B cell (primary cell): ENCODE measurements at regions not wholly inside any gene's neighbourhood (a gene's known extent, or its start where the extent isn't known, plus 50 kb on each side); places are given as distances from the start of the nearest gene placed in this dataset.

Source experiments
- ATAC-seq: fragments of 200-7000 bp; cut with Tn5 transposase; one replicate; pipeline ENCODE4 v1.10.0; 2021; ENCODE audit warnings: low read depth, mild to moderate bottlenecking, moderate number of reproducible peaks, moderate library complexity
- CTCF ChIA-PET: fragments of 350-600 bp; sonication (Branson Sonifier 250); formaldehyde crosslinking; loops from one replicate; lab custom pipeline; 2021; ENCODE audit warnings: antibody characterized with exemption, inconsistent platforms; lab: Charles Lee
- POLR2A ChIA-PET: fragments of 350-600 bp; sonication (Branson Sonifier 250); formaldehyde crosslinking; loops from one replicate; lab custom pipeline; 2021; ENCODE audit warnings: antibody characterized with exemption; lab: Charles Lee
- DNase-seq: peaks from one replicate; pipeline ENCODE4 v3.0.0; 2013
- H2AFZ ChIP-seq: 2 replicates; pipeline ENCODE4 v1.6.1; 2012; ENCODE audit warnings: mild to moderate bottlenecking, low read depth, low read length; ENCODE audit not compliant: insufficient read depth, poor library complexity, severe bottlenecking
- H3K27ac ChIP-seq, 2 donors: 1 replicate in 1 of 2; 2 replicates in 1 of 2; pipeline ENCODE4 v1.5.1; 2012 to 2013; ENCODE audit warnings: low read length in 2 of 2, mild to moderate bottlenecking in 2 of 2, moderate library complexity in 1 of 2
- H3K27me3 ChIP-seq, 4 experiments: fragments of 200-600 bp in 1 of 4; sonication (generic) in 1 of 4; replicated peaks in 1 of 4; 1 replicate in 2 of 4; 2 replicates in 2 of 4; pipeline versions ENCODE4 v1.6.1 to v1.7.0; 2013 to 2016; ENCODE audit warnings: low read length in 3 of 4, mild to moderate bottlenecking in 2 of 4, mixed read lengths in 1 of 4, moderate library complexity in 1 of 4; ENCODE audit not compliant: insufficient read depth in 4 of 4, control insufficient read depth in 3 of 4; ENCODE audit errors: control extremely low read depth in 1 of 4
- H3K36me3 ChIP-seq, 2 experiments: replicated peaks in 1 of 2; 1 replicate in 1 of 2; 2 replicates in 1 of 2; pipeline versions ENCODE4 v1.6.1 to v1.7.1; 2013; ENCODE audit warnings: low read length in 1 of 2; ENCODE audit not compliant: insufficient read depth in 2 of 2, control insufficient read depth in 1 of 2; ENCODE audit errors: control extremely low read depth in 1 of 2, extremely low read depth in 1 of 2
- H3K4me1 ChIP-seq, 2 donors: fragments of 200-600 bp in 1 of 2; sonication (generic) in 1 of 2; 1 replicate in 1 of 2; 2 replicates in 1 of 2; pipeline versions ENCODE4 v1.5.1 to v1.6.1; 2013 to 2017; ENCODE audit warnings: low read length in 2 of 2; ENCODE audit not compliant: control insufficient read depth in 2 of 2, insufficient read depth in 2 of 2
- H3K4me2 ChIP-seq: replicated peaks from 2 replicates; pipeline ENCODE3; 2012; ENCODE audit warnings: mild to moderate bottlenecking, low read depth, low read length; ENCODE audit not compliant: poor library complexity, severe bottlenecking
- H3K4me3 ChIP-seq, 5 experiments: fragments of 200-600 bp in 1 of 5; sonication (generic) in 1 of 5; 1 replicate in 3 of 5; 2 replicates in 2 of 5; pipeline versions ENCODE4 v1.5.1 to v1.7.0; 2011 to 2016; ENCODE audit warnings: low read length in 4 of 5, mild to moderate bottlenecking in 4 of 5, low read depth in 2 of 5, control low read depth in 1 of 5, moderate library complexity in 1 of 5; ENCODE audit not compliant: insufficient read depth in 1 of 5; ENCODE audit errors: control extremely low read depth in 1 of 5, extremely low read depth in 1 of 5
- H3K79me2 ChIP-seq: fragments of 200-600 bp; sonication (generic); one replicate; pipeline ENCODE4 v1.6.0; 2016; ENCODE audit warnings: low read length; ENCODE audit not compliant: control insufficient read depth, insufficient read depth
- H3K9ac ChIP-seq: fragments of 200-600 bp; sonication (generic); 2 replicates; pipeline ENCODE4 v1.6.1; 2017; ENCODE audit warnings: mild to moderate bottlenecking, low read length, moderate library complexity
- H3K9me3 ChIP-seq, 3 donors: one replicate each; pipeline versions ENCODE4 v1.6.1 to v1.7.1; 2013; ENCODE audit warnings: low read length in 2 of 3; ENCODE audit not compliant: control insufficient read depth in 2 of 3, insufficient read depth in 1 of 3; ENCODE audit errors: control extremely low read depth in 1 of 3
- H4K20me1 ChIP-seq: 2 replicates; pipeline ENCODE4 v1.6.0; 2012; ENCODE audit warnings: mild to moderate bottlenecking, low read length; ENCODE audit not compliant: insufficient read depth, control insufficient read depth, poor library complexity, severe bottlenecking
- H3K27ac Mint-ChIP-seq: one replicate; pipeline ENCODE4 v1.8.0; 2021; ENCODE audit warnings: mixed read lengths
- H3K27me3 Mint-ChIP-seq: one replicate; pipeline ENCODE4 v1.8.0; 2021; ENCODE audit warnings: mixed read lengths
- H3K4me1 Mint-ChIP-seq: one replicate; pipeline ENCODE4 v1.8.0; 2021; ENCODE audit warnings: mixed read lengths
- H3K4me3 Mint-ChIP-seq: one replicate; pipeline ENCODE4 v1.8.0; 2021; ENCODE audit warnings: mixed read lengths
- H3K9me3 Mint-ChIP-seq: one replicate; pipeline ENCODE4 v1.8.0; 2022; ENCODE audit warnings: mixed read lengths; ENCODE audit not compliant: insufficient read depth
- CTCF ChIP-seq: fragments of 200-600 bp; IDR thresholded peaks from one replicate; pipeline ENCODE4 v1.8.0; 2022; ENCODE audit warnings: antibody characterized with exemption, mild to moderate bottlenecking
- EZH2 ChIP-seq: IDR thresholded peaks from 2 replicates; pipeline ENCODE4 v1.6.1; 2012; ENCODE audit warnings: borderline replicate concordance, low read depth, mild to moderate bottlenecking, moderate library complexity, low read length; ENCODE audit not compliant: insufficient read depth, poor library complexity, severe bottlenecking
- WGBS: methylation state at CpG from one replicate; pipeline ENCODE4 v1.1.5; 2013; ENCODE audit warnings: missing lambda C conversion rate; ENCODE audit not compliant: insufficient coverage; 5-methylcytosine and 5-hydroxymethylcytosine counted together
- intact Hi-C: fragments of 100-400 bp; cut with micrococcal nuclease; formaldehyde crosslinking; loops from one replicate; pipeline ENCODE4 v1.10.0; 2022

- H3K27ac Mint-ChIP-seq, result no peak overlapping the region
Measured at GRCh38 chr6:167760979-167761793, 65.5 kb upstream of the AFDN start.

More at GRCh38 chr6:167760979-167761793, 65.5 kb upstream of the AFDN start:
- CTCF ChIA-PET, result no interaction called here
- Histone ChIP-seq H3K4me2 (no peak overlapping the region), H3K27ac (no peak overlapping the region), H3K27me3 (peaks cover 0 to 3% (median 0%) of the 10 kb centered on the region in 4 experiments), H3K9ac (no peak overlapping the region), H2AFZ (no peak overlapping the region), H3K4me1 (no peaks in the 10 kb centered on the region), H3K4me3 (no peak overlapping the region), H4K20me1 (no peaks in the 10 kb centered on the region), H3K36me3 (no peaks in the 10 kb centered on the region), H3K79me2 (no peaks in the 10 kb centered on the region), H3K9me3 (no peaks in the 10 kb centered on the region)
- ATAC-seq (no peak), DNase-seq (no peak)
- Mint-ChIP-seq H3K4me3 (no peak overlapping the region), H3K27me3 (peaks cover 20% of the 10 kb centered on the region), H3K4me1 (no peaks in the 10 kb centered on the region), H3K9me3 (no peaks in the 10 kb centered on the region)
- 92% methylated on average over 15 of the region's 18 CpGs for WGBS
- POLR2A ChIA-PET, result no interaction called here
- TF ChIP-seq EZH2 (no peak), CTCF (no peak)
- intact Hi-C loops, result no loop called here
